GM23338 (cell line): ENCODE measurements at regions not wholly inside any gene's neighbourhood (a gene's known extent, or its start where the extent isn't known, plus 50 kb on each side); places are given as distances from the start of the nearest gene placed in this dataset.

Source experiments
- ATAC-seq: fragments of 200-7000 bp; cut with Tn5 transposase; 3 replicates; pipeline ENCODE4 v1.9.1; 2020
- DNase-seq: peaks from one replicate; pipeline ENCODE4 v3.0.0-alpha.2; 2015; ENCODE audit warnings: low spot score
- H2AFZ ChIP-seq: fragments of 200-600 bp; sonication (generic); 2 replicates; pipeline ENCODE4 v1.8.0; 2016; ENCODE audit warnings: antibody characterized with exemption, mild to moderate bottlenecking, moderate library complexity
- H3F3A ChIP-seq: fragments of 200-600 bp; sonication (generic); replicated peaks from 2 replicates; pipeline ENCODE4 v1.8.0; 2017; ENCODE audit warnings: antibody characterized with exemption, mixed run types, low read depth
- H3K27ac ChIP-seq: fragments of 200-600 bp; sonication (generic); 2 replicates; pipeline ENCODE4 v1.6.1; 2016; ENCODE audit warnings: low read depth
- H3K27me3 ChIP-seq: fragments of 200-600 bp; sonication (generic); 2 replicates; pipeline ENCODE4 v1.8.0; 2016; ENCODE audit warnings: mild to moderate bottlenecking, mixed run types, moderate library complexity; ENCODE audit not compliant: insufficient read depth
- H3K36me3 ChIP-seq: fragments of 200-600 bp; sonication (generic); 2 replicates; pipeline ENCODE4 v1.8.0; 2016; ENCODE audit warnings: mild to moderate bottlenecking; ENCODE audit not compliant: insufficient read depth
- H3K4me1 ChIP-seq: fragments of 200-600 bp; sonication (generic); 2 replicates; pipeline ENCODE4 v1.8.0; 2016; ENCODE audit warnings: mild to moderate bottlenecking, moderate library complexity; ENCODE audit not compliant: insufficient read depth
- H3K4me2 ChIP-seq: fragments of 200-600 bp; sonication (generic); 2 replicates; pipeline ENCODE4 v1.7.1; 2017; ENCODE audit warnings: mixed run types
- H3K4me3 ChIP-seq: fragments of 200-600 bp; sonication (generic); 2 replicates; pipeline ENCODE4 v1.6.1; 2016; ENCODE audit warnings: mixed run types
- H3K79me2 ChIP-seq: fragments of 200-600 bp; sonication (generic); replicated peaks from 2 replicates; pipeline ENCODE4 v1.8.0; 2017; ENCODE audit warnings: mild to moderate bottlenecking; ENCODE audit not compliant: insufficient read depth
- H3K9me2 ChIP-seq: fragments of 200-600 bp; sonication (generic); 2 replicates; pipeline ENCODE4 v1.8.0; 2017; ENCODE audit not compliant: insufficient read depth
- H4K20me1 ChIP-seq: fragments of 200-600 bp; sonication (generic); replicated peaks from 2 replicates; pipeline ENCODE4 v1.8.0; 2017; ENCODE audit warnings: mild to moderate bottlenecking; ENCODE audit not compliant: insufficient read depth
- H3K27ac Mint-ChIP-seq: 2 replicates; pipeline ENCODE4 v1.8.0; 2020; ENCODE audit warnings: inconsistent platforms, mild to moderate bottlenecking, moderate library complexity, mixed read lengths
- H3K27me3 Mint-ChIP-seq: 3 replicates; pipeline ENCODE4 v1.8.0; 2022; ENCODE audit warnings: low read depth, mild to moderate bottlenecking, moderate library complexity, mixed read lengths, inconsistent platforms; ENCODE audit not compliant: insufficient read depth, poor library complexity
- H3K36me3 Mint-ChIP-seq: 3 replicates; pipeline ENCODE4 v1.8.0; 2021; ENCODE audit warnings: low read depth, mild to moderate bottlenecking, inconsistent platforms, moderate library complexity, mixed read lengths
- H3K4me1 Mint-ChIP-seq: 3 replicates; pipeline ENCODE4 v1.8.0; 2020; ENCODE audit warnings: mild to moderate bottlenecking, inconsistent platforms, mixed read lengths
- H3K4me3 Mint-ChIP-seq: 3 replicates; pipeline ENCODE4 v1.8.0; 2021; ENCODE audit warnings: moderate library complexity, mild to moderate bottlenecking, inconsistent platforms, mixed read lengths
- H3K9me3 Mint-ChIP-seq: 3 replicates; pipeline ENCODE4 v1.8.0; 2020; ENCODE audit warnings: moderate library complexity, mild to moderate bottlenecking, inconsistent platforms, mixed read lengths
- EZH2 ChIP-seq: fragments of 200-600 bp; sonication (generic); IDR thresholded peaks from one replicate; pipeline ENCODE4 v1.8.0; 2017; ENCODE audit warnings: antibody characterized with exemption, mild to moderate bottlenecking, low read depth; ENCODE audit not compliant: unreplicated experiment
- REST ChIP-seq: IDR thresholded peaks from one replicate; pipeline ENCODE4 v1.6.1; 2018; ENCODE audit warnings: antibody characterized with exemption; ENCODE audit not compliant: unreplicated experiment
- ZNF114 ChIP-seq: fragments of 250-450 bp; sonication (Bioruptor Pico); IDR thresholded peaks from 2 replicates; pipeline ENCODE4 v1.5.0; 2020; ENCODE audit warnings: mild to moderate bottlenecking, moderate library complexity
- TF ChIP-seq, protein P1 (sequence below), 2 experiments: fragments of 200-600 bp in 1 of 2; sonication (generic) in 1 of 2; conservative IDR thresholded peaks; 2 replicates each; pipeline versions ENCODE4 v1.5.1 to v1.6.1; 2016 to 2017; ENCODE audit warnings: antibody characterized with exemption in 2 of 2, low read depth in 2 of 2, mild to moderate bottlenecking in 2 of 2, moderate library complexity in 1 of 2
- TF ChIP-seq, protein P2 (sequence below): fragments of 250-450 bp; sonication (Bioruptor Pico); IDR thresholded peaks from 2 replicates; pipeline ENCODE4 v1.5.0; 2020; ENCODE audit warnings: mild to moderate bottlenecking, moderate library complexity

DNA sequence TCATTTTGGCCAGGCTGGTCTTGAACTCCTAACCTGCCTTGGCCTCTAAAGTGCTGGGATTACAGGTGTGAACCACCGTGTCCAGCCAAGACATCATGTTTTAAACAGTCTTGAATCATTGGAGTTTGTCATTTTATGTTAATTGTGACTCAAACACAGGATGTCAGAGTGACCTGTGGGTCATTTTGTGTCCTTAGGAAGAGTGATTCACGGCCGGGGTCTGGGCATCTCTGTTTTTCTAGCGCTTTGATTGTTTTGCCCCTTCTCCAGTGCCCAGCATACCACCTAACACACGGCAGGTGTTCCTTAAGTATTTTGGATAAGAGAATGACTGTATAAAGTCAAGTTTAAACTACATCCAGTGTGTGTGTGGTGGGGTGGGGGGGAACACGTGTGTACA lies 183.7 kb upstream of the KLF6 start (continued):
- TF ChIP-seq, protein P1, sequence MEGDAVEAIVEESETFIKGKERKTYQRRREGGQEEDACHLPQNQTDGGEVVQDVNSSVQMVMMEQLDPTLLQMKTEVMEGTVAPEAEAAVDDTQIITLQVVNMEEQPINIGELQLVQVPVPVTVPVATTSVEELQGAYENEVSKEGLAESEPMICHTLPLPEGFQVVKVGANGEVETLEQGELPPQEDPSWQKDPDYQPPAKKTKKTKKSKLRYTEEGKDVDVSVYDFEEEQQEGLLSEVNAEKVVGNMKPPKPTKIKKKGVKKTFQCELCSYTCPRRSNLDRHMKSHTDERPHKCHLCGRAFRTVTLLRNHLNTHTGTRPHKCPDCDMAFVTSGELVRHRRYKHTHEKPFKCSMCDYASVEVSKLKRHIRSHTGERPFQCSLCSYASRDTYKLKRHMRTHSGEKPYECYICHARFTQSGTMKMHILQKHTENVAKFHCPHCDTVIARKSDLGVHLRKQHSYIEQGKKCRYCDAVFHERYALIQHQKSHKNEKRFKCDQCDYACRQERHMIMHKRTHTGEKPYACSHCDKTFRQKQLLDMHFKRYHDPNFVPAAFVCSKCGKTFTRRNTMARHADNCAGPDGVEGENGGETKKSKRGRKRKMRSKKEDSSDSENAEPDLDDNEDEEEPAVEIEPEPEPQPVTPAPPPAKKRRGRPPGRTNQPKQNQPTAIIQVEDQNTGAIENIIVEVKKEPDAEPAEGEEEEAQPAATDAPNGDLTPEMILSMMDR (conservative IDR thresholded peaks at IDR 0.05; ENCODE audit: low read depth in 2 of 2), result no peak
- TF ChIP-seq, protein P2, sequence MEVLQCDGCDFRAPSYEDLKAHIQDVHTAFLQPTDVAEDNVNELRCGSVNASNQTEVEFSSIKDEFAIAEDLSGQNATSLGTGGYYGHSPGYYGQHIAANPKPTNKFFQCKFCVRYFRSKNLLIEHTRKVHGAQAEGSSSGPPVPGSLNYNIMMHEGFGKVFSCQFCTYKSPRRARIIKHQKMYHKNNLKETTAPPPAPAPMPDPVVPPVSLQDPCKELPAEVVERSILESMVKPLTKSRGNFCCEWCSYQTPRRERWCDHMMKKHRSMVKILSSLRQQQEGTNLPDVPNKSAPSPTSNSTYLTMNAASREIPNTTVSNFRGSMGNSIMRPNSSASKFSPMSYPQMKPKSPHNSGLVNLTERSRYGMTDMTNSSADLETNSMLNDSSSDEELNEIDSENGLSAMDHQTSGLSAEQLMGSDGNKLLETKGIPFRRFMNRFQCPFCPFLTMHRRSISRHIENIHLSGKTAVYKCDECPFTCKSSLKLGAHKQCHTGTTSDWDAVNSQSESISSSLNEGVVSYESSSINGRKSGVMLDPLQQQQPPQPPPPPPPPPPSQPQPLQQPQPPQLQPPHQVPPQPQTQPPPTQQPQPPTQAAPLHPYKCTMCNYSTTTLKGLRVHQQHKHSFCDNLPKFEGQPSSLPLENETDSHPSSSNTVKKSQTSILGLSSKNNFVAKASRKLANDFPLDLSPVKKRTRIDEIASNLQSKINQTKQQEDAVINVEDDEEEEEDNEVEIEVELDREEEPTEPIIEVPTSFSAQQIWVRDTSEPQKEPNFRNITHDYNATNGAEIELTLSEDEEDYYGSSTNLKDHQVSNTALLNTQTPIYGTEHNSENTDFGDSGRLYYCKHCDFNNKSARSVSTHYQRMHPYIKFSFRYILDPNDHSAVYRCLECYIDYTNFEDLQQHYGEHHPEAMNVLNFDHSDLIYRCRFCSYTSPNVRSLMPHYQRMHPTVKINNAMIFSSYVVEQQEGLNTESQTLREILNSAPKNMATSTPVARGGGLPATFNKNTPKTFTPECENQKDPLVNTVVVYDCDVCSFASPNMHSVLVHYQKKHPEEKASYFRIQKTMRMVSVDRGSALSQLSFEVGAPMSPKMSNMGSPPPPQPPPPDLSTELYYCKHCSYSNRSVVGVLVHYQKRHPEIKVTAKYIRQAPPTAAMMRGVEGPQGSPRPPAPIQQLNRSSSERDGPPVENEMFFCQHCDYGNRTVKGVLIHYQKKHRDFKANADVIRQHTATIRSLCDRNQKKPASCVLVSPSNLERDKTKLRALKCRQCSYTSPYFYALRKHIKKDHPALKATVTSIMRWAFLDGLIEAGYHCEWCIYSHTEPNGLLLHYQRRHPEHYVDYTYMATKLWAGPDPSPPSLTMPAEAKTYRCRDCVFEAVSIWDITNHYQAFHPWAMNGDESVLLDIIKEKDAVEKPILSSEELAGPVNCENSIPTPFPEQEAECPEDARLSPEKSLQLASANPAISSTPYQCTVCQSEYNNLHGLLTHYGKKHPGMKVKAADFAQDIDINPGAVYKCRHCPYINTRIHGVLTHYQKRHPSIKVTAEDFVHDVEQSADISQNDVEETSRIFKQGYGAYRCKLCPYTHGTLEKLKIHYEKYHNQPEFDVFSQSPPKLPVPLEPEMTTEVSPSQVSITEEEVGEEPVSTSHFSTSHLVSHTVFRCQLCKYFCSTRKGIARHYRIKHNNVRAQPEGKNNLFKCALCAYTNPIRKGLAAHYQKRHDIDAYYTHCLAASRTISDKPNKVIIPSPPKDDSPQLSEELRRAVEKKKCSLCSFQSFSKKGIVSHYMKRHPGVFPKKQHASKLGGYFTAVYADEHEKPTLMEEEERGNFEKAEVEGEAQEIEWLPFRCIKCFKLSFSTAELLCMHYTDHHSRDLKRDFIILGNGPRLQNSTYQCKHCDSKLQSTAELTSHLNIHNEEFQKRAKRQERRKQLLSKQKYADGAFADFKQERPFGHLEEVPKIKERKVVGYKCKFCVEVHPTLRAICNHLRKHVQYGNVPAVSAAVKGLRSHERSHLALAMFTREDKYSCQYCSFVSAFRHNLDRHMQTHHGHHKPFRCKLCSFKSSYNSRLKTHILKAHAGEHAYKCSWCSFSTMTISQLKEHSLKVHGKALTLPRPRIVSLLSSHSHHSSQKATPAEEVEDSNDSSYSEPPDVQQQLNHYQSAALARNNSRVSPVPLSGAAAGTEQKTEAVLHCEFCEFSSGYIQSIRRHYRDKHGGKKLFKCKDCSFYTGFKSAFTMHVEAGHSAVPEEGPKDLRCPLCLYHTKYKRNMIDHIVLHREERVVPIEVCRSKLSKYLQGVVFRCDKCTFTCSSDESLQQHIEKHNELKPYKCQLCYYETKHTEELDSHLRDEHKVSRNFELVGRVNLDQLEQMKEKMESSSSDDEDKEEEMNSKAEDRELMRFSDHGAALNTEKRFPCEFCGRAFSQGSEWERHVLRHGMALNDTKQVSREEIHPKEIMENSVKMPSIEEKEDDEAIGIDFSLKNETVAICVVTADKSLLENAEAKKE, result no peak

GRCh38 chr10:3964516-3964915 lies 179.5 kb upstream of the KLF6 start:
- no peak overlapping the region for H3K4me3 Mint-ChIP-seq
- Histone ChIP-seq H3K4me2 (no peak overlapping the region), H2AFZ (no peak overlapping the region), H3K4me1 (peaks cover 4% of the 10 kb centered on the region; the same call in 1 of the 2 replicates), H3K79me2 (no peaks in the 10 kb centered on the region), H4K20me1 (no peaks in the 10 kb centered on the region), H3F3A (no peaks in the 10 kb centered on the region), H3K36me3 (no peaks in the 10 kb centered on the region; the same call in 1 of the 2 replicates), H3K27ac (no peak overlapping the region), H3K9me2 (no peaks in the 10 kb centered on the region), H3K4me3 (no peak overlapping the region), H3K27me3 (no peaks in the 10 kb centered on the region)
- H3K27ac Mint-ChIP-seq, result no peak overlapping the region
- H3K9me3 Mint-ChIP-seq, result no peaks in the 10 kb centered on the region
- no peaks in the 10 kb centered on the region for H3K36me3 Mint-ChIP-seq
- DNase-seq (no peak), ATAC-seq (no peak)
- H3K4me1 Mint-ChIP-seq, result peaks cover 21% of the 10 kb centered on the region
- peaks cover 8% of the 10 kb centered on the region for H3K27me3 Mint-ChIP-seq
- TF ChIP-seq REST (no peak), EZH2 (no peak), ZNF114 (CRISPR knock-in tag) (no peak)
